ENCODE measurements at regions not wholly inside any gene's neighbourhood (a gene's known extent, or its start where the extent isn't known, plus 50 kb on each side); places are given as distances from the start of the nearest gene placed in this dataset.
"Not testable (repeated sequence)": the region's sequence is repeated elsewhere in the genome, so short reads cannot be mapped to it uniquely, and the experiment has no call there.

DNA sequence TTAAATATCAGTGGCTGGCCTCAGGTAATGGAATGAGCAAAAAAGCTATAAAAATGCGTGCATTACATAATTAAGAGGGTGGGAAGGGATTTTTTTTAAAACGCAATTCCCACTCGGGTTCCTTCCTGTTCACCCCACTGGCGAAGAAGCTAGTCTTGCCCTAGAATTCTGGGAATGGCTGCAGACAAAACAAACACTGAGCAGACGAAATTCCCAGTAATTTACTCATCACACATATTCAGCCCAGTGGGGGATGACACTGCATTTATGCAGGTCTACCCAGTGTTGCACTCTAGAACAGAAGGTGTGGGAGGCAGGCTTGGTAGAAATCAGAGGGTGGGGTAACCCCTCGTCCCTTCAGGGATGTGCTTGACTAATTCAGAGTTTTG lies 2695.0 kb upstream of the DEFB115 start:
- peaks cover 0 to 3% of the 10 kb centered on the region in 2 donors for H3K9me3 ChIP-seq
- intact Hi-C loops (cut with DNase I) = no loop called here
- H3K27ac ChIP-seq = no peak overlapping the region
- peaks cover 3 to 4% of the 10 kb centered on the region in 2 donors for H3K36me3 ChIP-seq
- H3K4me3 ChIP-seq = no peak overlapping the region
- no peaks in the 10 kb centered on the region for H3K27me3 ChIP-seq
- TF ChIP-seq, protein P1, sequence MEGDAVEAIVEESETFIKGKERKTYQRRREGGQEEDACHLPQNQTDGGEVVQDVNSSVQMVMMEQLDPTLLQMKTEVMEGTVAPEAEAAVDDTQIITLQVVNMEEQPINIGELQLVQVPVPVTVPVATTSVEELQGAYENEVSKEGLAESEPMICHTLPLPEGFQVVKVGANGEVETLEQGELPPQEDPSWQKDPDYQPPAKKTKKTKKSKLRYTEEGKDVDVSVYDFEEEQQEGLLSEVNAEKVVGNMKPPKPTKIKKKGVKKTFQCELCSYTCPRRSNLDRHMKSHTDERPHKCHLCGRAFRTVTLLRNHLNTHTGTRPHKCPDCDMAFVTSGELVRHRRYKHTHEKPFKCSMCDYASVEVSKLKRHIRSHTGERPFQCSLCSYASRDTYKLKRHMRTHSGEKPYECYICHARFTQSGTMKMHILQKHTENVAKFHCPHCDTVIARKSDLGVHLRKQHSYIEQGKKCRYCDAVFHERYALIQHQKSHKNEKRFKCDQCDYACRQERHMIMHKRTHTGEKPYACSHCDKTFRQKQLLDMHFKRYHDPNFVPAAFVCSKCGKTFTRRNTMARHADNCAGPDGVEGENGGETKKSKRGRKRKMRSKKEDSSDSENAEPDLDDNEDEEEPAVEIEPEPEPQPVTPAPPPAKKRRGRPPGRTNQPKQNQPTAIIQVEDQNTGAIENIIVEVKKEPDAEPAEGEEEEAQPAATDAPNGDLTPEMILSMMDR (IDR thresholded peaks at IDR 0.05) = no peak
- no peaks in the 10 kb centered on the region for H3K4me1 ChIP-seq
- no peak for DNase-seq (ENCODE audit: low spot score in 2 of 2)

DNA sequence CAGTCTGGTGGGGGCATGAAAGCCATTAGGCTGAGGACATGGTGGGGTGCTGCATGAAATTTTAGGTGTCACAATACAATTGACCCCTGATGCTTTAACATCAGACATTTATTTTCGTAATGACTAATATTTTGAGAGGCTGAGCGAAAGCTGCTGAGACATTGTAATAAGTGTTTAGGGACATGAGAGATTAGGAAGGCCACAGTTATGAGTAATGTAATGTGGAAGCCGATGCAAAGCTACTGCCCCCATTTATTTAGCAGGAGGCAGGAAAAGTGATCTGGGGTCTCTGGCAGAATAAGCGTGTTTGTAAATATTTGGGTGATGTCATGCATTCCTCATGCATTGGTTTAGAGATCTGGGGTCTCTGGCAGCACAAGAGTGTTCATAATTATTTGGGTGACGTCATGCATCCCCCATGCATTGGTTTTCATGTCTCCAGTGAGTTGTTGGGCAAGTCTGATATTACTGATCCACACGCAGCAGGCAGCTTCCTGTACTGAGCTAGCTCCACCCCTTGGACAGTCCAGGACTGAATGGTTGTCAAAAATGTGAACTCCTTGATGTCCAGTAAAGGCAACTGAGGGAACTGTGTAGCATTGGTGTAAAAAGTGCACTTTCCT lies 2694.5 kb upstream of the DEFB115 start:
- H3K27ac ChIP-seq; H3K9me3 ChIP-seq; intact Hi-C loops (cut with DNase I); H3K4me3 ChIP-seq; DNase-seq (ENCODE audit: low spot score in 2 of 2); H3K4me1 ChIP-seq; H3K27me3 ChIP-seq; H3K36me3 ChIP-seq: not testable (repeated sequence)

DNA sequence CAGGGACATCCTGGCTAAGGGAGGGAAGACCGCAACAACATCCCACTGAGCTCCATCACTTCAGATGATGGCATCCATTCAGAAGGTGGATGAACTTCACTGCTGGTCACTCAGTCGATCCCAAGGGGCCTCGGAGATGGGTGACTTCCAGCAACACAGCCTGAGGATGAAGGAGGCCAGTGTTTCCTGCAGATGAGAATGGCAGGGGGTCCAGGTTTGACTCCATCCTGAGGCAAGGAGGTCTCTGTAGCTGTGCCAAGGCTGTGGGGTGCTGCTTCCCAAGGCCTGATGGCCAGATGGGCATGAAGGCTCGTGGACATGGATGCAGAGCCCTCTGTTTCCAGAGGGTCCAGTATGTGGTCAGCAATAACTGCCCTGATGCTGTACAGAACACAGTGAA lies 2693.4 kb upstream of the DEFB115 start:
- H3K27ac ChIP-seq; H3K9me3 ChIP-seq; H3K36me3 ChIP-seq; H3K27me3 ChIP-seq; H3K4me3 ChIP-seq; intact Hi-C loops (cut with DNase I); H3K4me1 ChIP-seq; DNase-seq (ENCODE audit: low spot score in 2 of 2): not testable (repeated sequence)

DNA sequence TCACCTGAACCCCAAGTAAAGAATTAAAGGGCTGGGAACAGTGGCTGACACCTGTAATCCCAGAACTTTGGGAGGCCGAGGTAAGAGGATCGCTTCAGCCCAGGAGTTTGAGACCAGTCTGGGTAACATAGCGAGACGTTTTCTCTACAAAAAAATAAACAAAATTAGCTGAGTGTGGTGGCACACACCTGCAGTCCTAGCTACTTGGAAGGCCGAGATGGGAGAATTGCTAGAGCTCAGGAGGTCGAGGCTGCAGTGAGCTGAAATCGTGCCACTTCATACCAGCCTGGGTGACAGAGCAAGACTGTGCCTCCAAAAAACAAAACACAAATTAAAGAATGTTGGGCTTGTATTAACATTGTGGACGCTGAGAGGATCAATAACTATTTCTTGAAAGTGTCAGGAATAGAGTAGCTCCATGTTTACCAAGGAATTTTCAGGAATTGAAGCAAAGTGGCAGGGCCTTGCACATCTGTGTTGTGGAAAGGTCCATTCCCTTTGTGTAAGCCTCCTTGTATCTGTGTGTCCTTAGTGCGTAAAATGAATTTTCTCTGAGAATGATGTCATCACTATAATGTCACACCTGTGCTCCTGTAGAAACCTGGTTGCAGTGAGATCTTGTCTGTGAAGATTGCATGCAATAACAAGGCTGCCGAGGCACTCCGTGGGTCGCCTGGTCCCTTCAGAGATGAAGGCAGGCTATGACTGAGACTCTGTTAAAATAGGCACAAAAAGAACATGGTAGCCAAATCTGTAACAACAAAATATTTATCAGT lies 2692.6 kb upstream of the DEFB115 start:
- H3K36me3 ChIP-seq; H3K27me3 ChIP-seq; intact Hi-C loops (cut with DNase I); H3K9me3 ChIP-seq; DNase-seq (ENCODE audit: low spot score in 2 of 2); H3K4me3 ChIP-seq; H3K4me1 ChIP-seq; H3K27ac ChIP-seq: not testable (repeated sequence)

DNA sequence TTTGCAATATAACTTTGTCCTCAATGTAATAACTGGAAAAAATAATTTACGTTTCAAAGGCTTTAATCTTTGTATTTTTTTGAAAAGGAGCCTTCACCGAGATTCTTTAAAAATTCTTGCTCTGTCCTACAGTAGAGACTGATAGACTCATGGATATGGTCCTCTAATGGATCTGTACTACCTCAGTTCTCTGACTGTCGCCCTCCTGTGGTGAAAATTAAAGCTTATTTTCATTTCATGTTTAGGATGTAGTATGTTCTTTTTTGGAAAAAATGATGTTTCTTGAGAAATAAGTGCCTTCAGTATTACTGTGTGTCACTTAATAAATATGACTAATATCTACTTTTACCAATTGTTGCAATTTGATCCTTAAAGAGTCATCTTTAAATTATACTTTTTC lies 2681.5 kb upstream of the DEFB115 start:
- H3K4me3 ChIP-seq; H3K4me1 ChIP-seq; H3K27ac ChIP-seq; DNase-seq (ENCODE audit: low spot score in 2 of 2); intact Hi-C loops (cut with DNase I); H3K27me3 ChIP-seq; H3K9me3 ChIP-seq; H3K36me3 ChIP-seq: not testable (repeated sequence)

DNA sequence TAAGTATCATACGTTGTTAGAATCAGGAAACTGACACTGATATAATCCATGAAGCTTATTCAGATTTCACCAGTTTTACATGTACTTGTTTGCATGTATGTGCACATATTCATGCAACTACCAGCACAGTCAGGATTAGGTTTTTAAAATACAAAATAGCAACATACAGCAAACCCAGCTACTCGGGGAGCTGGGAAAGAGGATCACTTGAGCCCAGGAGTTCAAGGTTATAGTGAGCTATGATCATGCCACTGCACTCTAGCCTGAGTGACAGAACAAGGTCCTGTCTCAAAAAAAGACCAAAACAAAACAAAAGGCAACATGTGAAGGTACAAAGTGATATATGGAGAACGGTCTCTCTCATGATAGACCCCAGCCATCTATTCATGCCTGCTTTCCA lies 2665.8 kb upstream of the DEFB115 start:
- intact Hi-C loops (cut with DNase I); H3K4me1 ChIP-seq; H3K36me3 ChIP-seq; H3K27ac ChIP-seq; H3K4me3 ChIP-seq; H3K27me3 ChIP-seq; DNase-seq (ENCODE audit: low spot score in 2 of 2); H3K9me3 ChIP-seq: not testable (repeated sequence)

DNA sequence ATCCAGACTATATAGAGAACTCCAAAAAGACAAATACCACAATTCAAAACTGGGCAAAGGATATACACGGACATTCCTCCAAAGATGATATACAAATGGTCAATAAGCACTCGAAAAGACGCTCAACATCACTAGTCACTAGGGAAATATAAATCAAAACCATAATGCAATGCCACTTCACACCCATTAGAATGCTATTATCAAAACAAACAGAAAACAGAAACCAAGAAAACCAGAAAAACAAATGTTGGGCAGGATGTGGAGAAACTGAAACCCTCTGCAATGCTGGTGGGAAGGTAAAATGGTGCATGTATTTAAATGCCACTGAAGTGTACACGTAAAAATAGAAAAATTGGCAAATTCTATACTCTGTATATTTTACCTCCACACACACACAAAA lies 2664.1 kb upstream of the DEFB115 start:
- DNase-seq (ENCODE audit: low spot score in 2 of 2); H3K27me3 ChIP-seq; H3K4me1 ChIP-seq; H3K36me3 ChIP-seq; H3K4me3 ChIP-seq; intact Hi-C loops (cut with DNase I); H3K9me3 ChIP-seq; H3K27ac ChIP-seq: not testable (repeated sequence)

DNA sequence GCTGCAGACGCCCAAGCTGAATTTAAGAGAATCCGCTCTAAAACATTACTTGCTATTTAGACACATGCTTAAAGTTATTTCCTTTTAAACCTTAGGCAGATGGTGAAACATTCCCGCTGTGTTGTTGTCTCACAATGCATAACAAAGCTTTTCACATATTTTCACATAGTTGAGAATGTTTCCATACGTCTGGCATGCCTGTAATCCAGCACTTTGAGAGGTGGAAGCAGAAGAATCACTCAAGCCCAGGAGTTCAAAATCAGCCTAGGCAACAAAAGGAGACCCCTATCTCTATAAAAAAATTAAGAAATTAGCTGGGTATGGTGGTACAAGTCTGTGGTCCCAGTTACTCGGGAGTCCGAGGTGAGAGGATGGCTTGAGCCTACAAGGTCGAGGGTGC lies 2663.0 kb upstream of the DEFB115 start:
- H3K4me3 ChIP-seq; H3K27ac ChIP-seq; H3K27me3 ChIP-seq; DNase-seq (ENCODE audit: low spot score in 2 of 2); H3K36me3 ChIP-seq; H3K9me3 ChIP-seq; H3K4me1 ChIP-seq; intact Hi-C loops (cut with DNase I): not testable (repeated sequence)

DNA sequence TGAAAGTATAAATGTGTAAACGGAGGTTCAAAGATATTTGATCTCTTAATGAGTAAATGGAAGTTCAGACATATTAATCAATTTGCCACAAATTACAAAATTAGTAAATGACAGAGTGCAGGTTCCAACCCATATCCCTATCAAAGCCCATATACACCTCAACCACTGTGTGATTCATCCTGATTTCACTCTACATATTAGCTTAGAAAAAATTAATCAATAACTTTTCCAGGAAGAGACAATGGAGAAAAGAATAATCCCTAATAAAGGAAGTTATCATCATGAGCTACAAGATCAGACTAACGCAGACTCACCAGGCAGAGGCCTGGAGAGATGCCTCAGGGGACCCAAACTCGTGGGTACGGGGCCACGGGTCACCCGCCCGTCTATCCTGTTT lies 2655.5 kb upstream of the DEFB115 start:
- intact Hi-C loops (cut with DNase I); H3K9me3 ChIP-seq; DNase-seq (ENCODE audit: low spot score in 2 of 2): not testable (repeated sequence)

More for the DNA sequence above, 2655.5 kb upstream of the DEFB115 start:
- not testable (repeated sequence) for H3K4me1 ChIP-seq, H3K27me3 ChIP-seq, H3K36me3 ChIP-seq
- Histone ChIP-seq H3K27ac (peak overlapping the region; percentile 61 to 80), H3K4me3 (peak overlapping the region; percentile 44 to 74)
